ENCODE measurements at regions not wholly inside any gene's neighbourhood (a gene's known extent, or its start where the extent isn't known, plus 50 kb on each side); places are given as distances from the start of the nearest gene placed in this dataset.
"Not testable (repeated sequence)": the region's sequence is repeated elsewhere in the genome, so short reads cannot be mapped to it uniquely, and the experiment has no call there.

- no peak for ATAC-seq (ENCODE audit: insufficient read depth, low read depth)
- DNase-seq: no peak
- Histone ChIP-seq H3K36me3 (ENCODE audit: insufficient read depth, low read length) (no peaks in the 10 kb centered on the region), H3K4me2 (ENCODE audit: insufficient read depth, low read length) (no peak overlapping the region), H3K79me2 (ENCODE audit: insufficient read depth, low read length) (no peaks in the 10 kb centered on the region), H3K9ac (ENCODE audit: low read depth, low read length) (no peak overlapping the region), H3K4me3 (ENCODE audit: low read depth in 1 of 2, low read length in 2 of 2) (no peak overlapping the region), H3K27me3 (ENCODE audit: insufficient read depth, low read length, poor library complexity) (no peaks in the 10 kb centered on the region), H2AFZ (ENCODE audit: low read depth, low read length) (no peak overlapping the region), H3K9me3 (ENCODE audit: insufficient read depth, low read length, severe bottlenecking) (no peaks in the 10 kb centered on the region), H3K27ac (ENCODE audit: low read length) (no peak overlapping the region), H4K20me1 (ENCODE audit: insufficient read depth, low read length) (no peaks in the 10 kb centered on the region), H3K4me1 (ENCODE audit: insufficient read depth, low read length) (no peaks in the 10 kb centered on the region)
- no peak for TF ChIP-seq EZH2 (IDR thresholded peaks at IDR 0.05; ENCODE audit: borderline replicate concordance, low read depth, low read length, severe bottlenecking)
- TF ChIP-seq, protein P1, sequence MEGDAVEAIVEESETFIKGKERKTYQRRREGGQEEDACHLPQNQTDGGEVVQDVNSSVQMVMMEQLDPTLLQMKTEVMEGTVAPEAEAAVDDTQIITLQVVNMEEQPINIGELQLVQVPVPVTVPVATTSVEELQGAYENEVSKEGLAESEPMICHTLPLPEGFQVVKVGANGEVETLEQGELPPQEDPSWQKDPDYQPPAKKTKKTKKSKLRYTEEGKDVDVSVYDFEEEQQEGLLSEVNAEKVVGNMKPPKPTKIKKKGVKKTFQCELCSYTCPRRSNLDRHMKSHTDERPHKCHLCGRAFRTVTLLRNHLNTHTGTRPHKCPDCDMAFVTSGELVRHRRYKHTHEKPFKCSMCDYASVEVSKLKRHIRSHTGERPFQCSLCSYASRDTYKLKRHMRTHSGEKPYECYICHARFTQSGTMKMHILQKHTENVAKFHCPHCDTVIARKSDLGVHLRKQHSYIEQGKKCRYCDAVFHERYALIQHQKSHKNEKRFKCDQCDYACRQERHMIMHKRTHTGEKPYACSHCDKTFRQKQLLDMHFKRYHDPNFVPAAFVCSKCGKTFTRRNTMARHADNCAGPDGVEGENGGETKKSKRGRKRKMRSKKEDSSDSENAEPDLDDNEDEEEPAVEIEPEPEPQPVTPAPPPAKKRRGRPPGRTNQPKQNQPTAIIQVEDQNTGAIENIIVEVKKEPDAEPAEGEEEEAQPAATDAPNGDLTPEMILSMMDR (IDR thresholded peaks at IDR 0.05; ENCODE audit: borderline replicate concordance, extremely low read depth, low read length, poor library complexity, severe bottlenecking): no peak
Observed at GRCh38 chr1:4178501-4179113, 278.5 kb upstream of the C1orf174 start.

GRCh38 chr1:4179914-4180735 lies 280.1 kb upstream of the C1orf174 start:
- TF ChIP-seq, protein P1 (IDR thresholded peaks at IDR 0.05; ENCODE audit: borderline replicate concordance, extremely low read depth, low read length, poor library complexity, severe bottlenecking): no peak
- no peak for TF ChIP-seq EZH2 (IDR thresholded peaks at IDR 0.05; ENCODE audit: borderline replicate concordance, low read depth, low read length, severe bottlenecking)
- Histone ChIP-seq H3K4me1 (ENCODE audit: insufficient read depth, low read length) (no peaks in the 10 kb centered on the region), H3K27ac (ENCODE audit: low read length) (no peak overlapping the region), H3K36me3 (ENCODE audit: insufficient read depth, low read length) (no peaks in the 10 kb centered on the region), H3K27me3 (ENCODE audit: insufficient read depth, low read length, poor library complexity) (no peaks in the 10 kb centered on the region), H3K9me3 (ENCODE audit: insufficient read depth, low read length, severe bottlenecking) (no peaks in the 10 kb centered on the region), H3K79me2 (ENCODE audit: insufficient read depth, low read length) (no peaks in the 10 kb centered on the region), H4K20me1 (ENCODE audit: insufficient read depth, low read length) (no peaks in the 10 kb centered on the region), H3K9ac (ENCODE audit: low read depth, low read length) (no peak overlapping the region), H3K4me3 (ENCODE audit: low read depth in 1 of 2, low read length in 2 of 2) (no peak overlapping the region), H3K4me2 (ENCODE audit: insufficient read depth, low read length) (no peak overlapping the region), H2AFZ (ENCODE audit: low read depth, low read length) (no peak overlapping the region)
- ATAC-seq (ENCODE audit: insufficient read depth, low read depth) (no peak), DNase-seq (no peak)

GRCh38 chr1:4186486-4186885 lies 286.4 kb upstream of the C1orf174 start:
- not testable (repeated sequence) for H3K9me3 ChIP-seq (ENCODE audit: insufficient read depth, low read length, severe bottlenecking); H2AFZ ChIP-seq (ENCODE audit: low read depth, low read length); ATAC-seq (ENCODE audit: insufficient read depth, low read depth); H3K36me3 ChIP-seq (ENCODE audit: insufficient read depth, low read length); H4K20me1 ChIP-seq (ENCODE audit: insufficient read depth, low read length); H3K79me2 ChIP-seq (ENCODE audit: insufficient read depth, low read length); H3K27ac ChIP-seq (ENCODE audit: low read length); H3K27me3 ChIP-seq (ENCODE audit: insufficient read depth, low read length, poor library complexity); H3K4me2 ChIP-seq (ENCODE audit: insufficient read depth, low read length); DNase-seq; H3K9ac ChIP-seq (ENCODE audit: low read depth, low read length); H3K4me1 ChIP-seq (ENCODE audit: insufficient read depth, low read length); H3K4me3 ChIP-seq (ENCODE audit: low read depth in 1 of 2, low read length in 2 of 2)

- Histone ChIP-seq H3K9me3 (ENCODE audit: insufficient read depth, low read length, severe bottlenecking) (peaks cover 9% of the 10 kb centered on the region), H3K79me2 (ENCODE audit: insufficient read depth, low read length) (no peaks in the 10 kb centered on the region), H3K27ac (ENCODE audit: low read length) (no peak overlapping the region)
Observed at GRCh38 chr1:4203501-4203900, 303.4 kb upstream of the C1orf174 start.

More at GRCh38 chr1:4203501-4203900, 303.4 kb upstream of the C1orf174 start:
- H3K4me2 ChIP-seq (ENCODE audit: insufficient read depth, low read length): no peak overlapping the region
- H3K4me1 ChIP-seq (ENCODE audit: insufficient read depth, low read length): no peaks in the 10 kb centered on the region
- no peak for TF ChIP-seq EZH2 (IDR thresholded peaks at IDR 0.05; ENCODE audit: borderline replicate concordance, low read depth, low read length, severe bottlenecking)
- TF ChIP-seq, protein P1 (IDR thresholded peaks at IDR 0.05; ENCODE audit: borderline replicate concordance, extremely low read depth, low read length, poor library complexity, severe bottlenecking): no peak
- DNase-seq (no peak), ATAC-seq (ENCODE audit: insufficient read depth, low read depth) (no peak)
- no peaks in the 10 kb centered on the region for H3K36me3 ChIP-seq (ENCODE audit: insufficient read depth, low read length)
- no peak overlapping the region for H2AFZ ChIP-seq (ENCODE audit: low read depth, low read length)
- H3K9ac ChIP-seq (ENCODE audit: low read depth, low read length): no peak overlapping the region
- H3K4me3 ChIP-seq (ENCODE audit: low read depth in 1 of 2, low read length in 2 of 2): no peak overlapping the region
- H4K20me1 ChIP-seq (ENCODE audit: insufficient read depth, low read length): no peaks in the 10 kb centered on the region
- H3K27me3 ChIP-seq (ENCODE audit: insufficient read depth, low read length, poor library complexity): no peaks in the 10 kb centered on the region

All from DND-41 (cell line).